Activated T-helper 1 cell treated with anti-CD3 and anti-CD28 coated beads, Interleukin-12 subunit alpha, Interleukin-12 subunit beta, Interleukin-2, Interleukin-4 antibody, amounts not matched to agents 30 ng/mL and 10 ng/mL and 1 ng/mL, durations not matched to agents 14 hours and 24 hours and 36 hours (primary cell): ENCODE measurements at regions not wholly inside any gene's neighbourhood (a gene's known extent, or its start where the extent isn't known, plus 50 kb on each side); places are given as distances from the start of the nearest gene placed in this dataset.
"Not testable (repeated sequence)": the region's sequence is repeated elsewhere in the genome, so short reads cannot be mapped to it uniquely, and the experiment has no call there.

Experiments
- DNase-seq: peaks from one replicate; pipeline ENCODE4 v3.0.0; 2021; ENCODE audit warnings: low spot score
- H3K27ac Mint-ChIP-seq: one replicate; pipeline ENCODE4 v1.8.0; 2021; ENCODE audit warnings: mild to moderate bottlenecking, mixed read lengths
- H3K27me3 Mint-ChIP-seq: one replicate; pipeline ENCODE4 v1.8.0; 2022; ENCODE audit warnings: mild to moderate bottlenecking, moderate library complexity, mixed read lengths; ENCODE audit not compliant: insufficient read depth
- H3K36me3 Mint-ChIP-seq: one replicate; pipeline ENCODE4 v1.8.0; 2021; ENCODE audit warnings: low read depth, mixed read lengths
- H3K4me1 Mint-ChIP-seq: one replicate; pipeline ENCODE4 v1.8.0; 2021; ENCODE audit warnings: low read depth, mixed read lengths
- H3K4me3 Mint-ChIP-seq: one replicate; pipeline ENCODE4 v1.8.0; 2021; ENCODE audit warnings: mild to moderate bottlenecking, moderate library complexity, mixed read lengths
- H3K9me3 Mint-ChIP-seq: one replicate; pipeline ENCODE4 v1.8.0; 2021; ENCODE audit warnings: mixed read lengths
- intact Hi-C: fragments of 100-400 bp; cut with micrococcal nuclease; formaldehyde crosslinking; loops from one replicate; pipeline ENCODE4 v1.15.1; 2024

DNA sequence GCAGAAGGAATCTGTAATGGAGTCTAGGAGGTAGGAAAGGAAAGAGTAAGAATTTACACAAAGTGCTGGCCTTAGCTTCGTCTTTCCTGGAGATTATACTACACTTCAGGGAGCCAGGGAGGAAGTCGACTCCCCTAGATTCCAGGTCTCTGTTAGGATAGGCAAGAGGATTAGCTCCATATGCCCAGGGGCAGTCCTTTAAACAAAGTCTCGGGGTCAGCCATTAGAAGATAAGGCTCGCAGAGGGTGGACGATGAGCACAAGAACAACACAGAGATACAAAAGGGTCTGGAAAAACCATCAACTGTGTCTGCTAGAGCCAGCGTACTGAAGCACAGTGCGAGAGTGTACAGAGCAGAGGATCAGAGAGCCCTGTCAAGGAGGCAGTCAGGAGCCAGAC is 344.7 kb upstream of the TNC start:
- intact Hi-C loops, result no loop called here
- Mint-ChIP-seq H3K27me3 (peaks cover 3% of the 10 kb centered on the region), H3K27ac (no peak overlapping the region), H3K9me3 (no peaks in the 10 kb centered on the region), H3K36me3 (no peaks in the 10 kb centered on the region), H3K4me1 (no peaks in the 10 kb centered on the region), H3K4me3 (no peak overlapping the region)
- no peak for DNase-seq

DNA sequence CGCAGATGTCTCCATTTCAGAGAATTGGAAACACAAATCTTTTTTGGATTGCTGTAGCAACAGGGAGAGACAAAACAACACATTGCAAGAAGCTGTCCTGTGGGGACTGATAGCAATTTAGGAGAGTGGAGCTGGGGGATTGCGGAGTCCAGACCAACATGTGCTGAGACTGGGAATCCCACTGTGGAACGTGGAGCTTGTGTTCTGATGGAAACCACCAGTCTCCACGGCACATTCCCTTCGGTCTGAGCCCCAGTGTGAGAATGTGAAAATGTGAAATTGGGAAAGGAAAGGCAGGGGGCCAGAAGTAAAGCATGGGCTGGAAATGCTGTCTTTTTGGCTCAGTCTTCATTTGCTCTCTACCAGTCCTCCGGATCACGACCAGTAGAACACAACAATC is 348.8 kb upstream of the TNC start:
- intact Hi-C loops, result no loop called here
- Mint-ChIP-seq H3K27me3 (peaks cover 5% of the 10 kb centered on the region), H3K4me3 (no peak overlapping the region)

DNA sequence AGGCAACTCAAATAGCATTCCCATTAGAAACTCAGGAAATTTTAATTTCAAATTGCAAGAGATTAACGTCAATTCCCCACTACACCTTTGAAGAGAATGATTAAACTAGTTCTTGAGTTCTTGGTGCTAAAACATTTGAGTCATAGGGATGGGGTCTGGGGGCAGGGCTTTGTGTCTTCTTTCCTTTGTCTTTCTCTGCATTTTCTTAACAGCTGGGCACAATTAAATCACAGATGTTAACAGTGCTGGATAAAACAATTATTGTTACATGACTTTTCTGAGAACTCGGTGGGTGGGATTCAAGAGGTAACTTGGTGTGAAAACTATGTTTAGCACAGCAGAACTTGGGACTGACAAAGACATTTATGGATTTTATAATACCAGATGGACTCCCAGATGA is 351.9 kb upstream of the TNC start:
- no peak for DNase-seq
- Mint-ChIP-seq H3K9me3 (no peaks in the 10 kb centered on the region), H3K27me3 (peaks cover 5% of the 10 kb centered on the region), H3K36me3 (no peaks in the 10 kb centered on the region), H3K4me1 (no peaks in the 10 kb centered on the region), H3K4me3 (no peak overlapping the region), H3K27ac (no peak overlapping the region)
- intact Hi-C loops, result no loop called here

More for the DNA sequence above, 348.8 kb upstream of the TNC start:
- Mint-ChIP-seq H3K4me1 (no peaks in the 10 kb centered on the region), H3K36me3 (no peaks in the 10 kb centered on the region), H3K9me3 (no peaks in the 10 kb centered on the region), H3K27ac (no peak overlapping the region)
- DNase-seq, result no peak

DNA sequence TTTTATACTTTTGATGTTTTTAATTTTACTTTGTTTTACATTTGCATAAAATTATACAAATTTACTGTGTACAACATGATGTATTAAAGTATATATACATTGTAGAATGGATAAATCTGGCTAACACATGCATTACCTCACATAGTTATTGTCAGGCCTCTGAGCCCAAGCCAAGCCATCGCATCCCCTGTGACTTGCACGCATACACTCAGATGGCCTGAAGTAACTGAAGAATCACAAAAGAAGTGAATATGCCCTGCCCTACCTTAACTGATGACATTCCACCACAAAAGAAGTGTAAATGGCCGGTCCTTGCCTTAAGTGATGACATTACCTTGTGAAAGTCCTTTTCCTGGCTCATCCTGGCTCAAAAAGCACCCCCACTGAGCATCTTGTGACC is 355.1 kb upstream of the TNC start:
- intact Hi-C loops, H3K4me3 Mint-ChIP-seq, H3K36me3 Mint-ChIP-seq, H3K27me3 Mint-ChIP-seq, H3K27ac Mint-ChIP-seq, H3K9me3 Mint-ChIP-seq, DNase-seq, H3K4me1 Mint-ChIP-seq: not testable (repeated sequence)

DNA sequence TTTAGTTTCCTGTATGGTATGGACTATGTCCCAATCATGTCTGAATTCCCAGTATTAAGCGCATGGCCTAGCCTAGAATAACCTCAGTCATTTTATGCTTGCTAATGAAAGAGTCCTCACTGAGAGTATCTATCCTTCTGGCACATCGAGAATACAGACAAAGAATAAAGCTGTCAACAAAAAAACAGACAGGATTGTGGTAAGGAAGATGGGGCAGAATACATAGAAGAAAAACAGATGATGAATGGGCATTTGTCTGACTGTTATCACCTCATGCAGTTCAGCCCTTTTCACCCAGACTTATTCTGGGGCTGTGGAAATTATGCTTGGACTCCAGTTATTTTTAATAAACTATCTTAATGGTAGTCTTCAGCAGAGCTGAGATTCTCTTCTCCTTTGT is 363.8 kb upstream of the TNC start:
- H3K27ac Mint-ChIP-seq, result no peak overlapping the region
- no peak overlapping the region for H3K4me3 Mint-ChIP-seq

DNA sequence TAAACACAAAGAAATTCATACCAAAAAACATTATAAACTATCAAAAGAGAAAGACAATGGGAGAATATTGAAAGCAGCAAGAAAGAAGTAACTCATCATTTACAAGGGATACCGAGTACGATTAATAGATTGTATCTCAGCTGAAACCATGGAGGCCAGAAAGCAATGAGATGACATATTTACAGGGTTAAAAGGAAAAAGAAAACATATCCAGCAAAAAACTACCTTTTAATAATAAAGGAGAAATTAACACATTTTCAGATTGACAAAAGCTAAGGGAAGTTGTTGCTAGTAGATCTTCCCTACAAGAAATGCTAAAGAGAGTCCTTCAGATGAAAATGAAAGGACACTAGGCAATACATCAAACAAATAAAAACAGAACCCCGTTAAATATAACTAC is 364.8 kb upstream of the TNC start:
- no peak for DNase-seq
- H3K36me3 Mint-ChIP-seq, result no peaks in the 10 kb centered on the region
- H3K4me3 Mint-ChIP-seq, result no peak overlapping the region
- H3K27ac Mint-ChIP-seq, result no peak overlapping the region
- no peaks in the 10 kb centered on the region for H3K27me3 Mint-ChIP-seq
- intact Hi-C loops, result no loop called here
- no peaks in the 10 kb centered on the region for H3K9me3 Mint-ChIP-seq
- no peaks in the 10 kb centered on the region for H3K4me1 Mint-ChIP-seq

More for the DNA sequence above, 363.8 kb upstream of the TNC start:
- DNase-seq, result no peak
- Mint-ChIP-seq H3K9me3 (no peaks in the 10 kb centered on the region), H3K36me3 (no peaks in the 10 kb centered on the region), H3K27me3 (no peaks in the 10 kb centered on the region), H3K4me1 (no peaks in the 10 kb centered on the region)
- intact Hi-C loops, result no loop called here

DNA sequence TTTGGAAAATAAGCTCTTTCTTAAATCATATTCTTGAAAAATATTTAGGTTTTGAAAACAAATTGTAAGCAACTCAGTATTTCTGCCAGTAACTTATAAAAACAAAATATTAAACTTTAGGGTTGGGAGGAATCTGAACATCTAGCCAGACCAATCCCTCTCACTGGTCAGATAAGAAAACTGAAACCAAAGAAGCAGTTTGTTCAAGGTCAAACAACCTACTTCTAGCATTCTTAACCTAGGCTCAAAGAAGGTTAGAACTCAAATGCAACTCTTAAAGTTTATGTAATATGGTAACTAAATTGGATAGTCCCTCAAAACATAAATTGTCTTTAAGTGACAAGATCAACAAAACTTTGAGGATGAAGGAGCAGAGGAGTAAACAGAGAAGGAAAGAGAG is 374.9 kb upstream of the TNC start:
- peaks cover 7% of the 10 kb centered on the region for H3K27me3 Mint-ChIP-seq
- H3K27ac Mint-ChIP-seq, result no peak overlapping the region
- intact Hi-C loops, result no loop called here
- no peaks in the 10 kb centered on the region for H3K36me3 Mint-ChIP-seq
- DNase-seq, result no peak
- H3K4me1 Mint-ChIP-seq, result no peaks in the 10 kb centered on the region
- no peak overlapping the region for H3K4me3 Mint-ChIP-seq
- H3K9me3 Mint-ChIP-seq, result no peaks in the 10 kb centered on the region

DNA sequence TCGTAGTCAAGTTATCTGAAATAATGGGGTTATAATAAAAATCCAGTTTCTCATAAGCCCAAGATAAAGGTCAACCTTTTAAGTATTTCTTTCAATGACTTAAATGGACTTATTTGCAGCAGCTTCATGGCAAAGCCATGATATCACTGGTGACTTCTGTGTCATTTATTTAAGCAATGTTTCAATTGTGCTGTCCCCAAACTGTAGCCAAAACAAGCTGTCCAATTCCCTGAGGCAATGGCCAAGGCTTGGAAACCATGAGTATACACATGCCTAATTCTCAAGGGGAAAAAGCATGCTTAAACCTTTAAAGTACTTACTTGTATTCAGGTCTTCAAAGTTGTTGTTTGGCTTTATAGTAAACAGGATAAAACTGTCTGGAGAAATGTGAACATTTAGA is 376.4 kb upstream of the TNC start:
- H3K27ac Mint-ChIP-seq, result no peak overlapping the region
- no peak overlapping the region for H3K4me3 Mint-ChIP-seq
- no peaks in the 10 kb centered on the region for H3K9me3 Mint-ChIP-seq
- H3K36me3 Mint-ChIP-seq, result no peaks in the 10 kb centered on the region
- no peak for DNase-seq
- H3K27me3 Mint-ChIP-seq, result peaks cover 7% of the 10 kb centered on the region
- H3K4me1 Mint-ChIP-seq, result no peaks in the 10 kb centered on the region
- intact Hi-C loops, result no loop called here

DNA sequence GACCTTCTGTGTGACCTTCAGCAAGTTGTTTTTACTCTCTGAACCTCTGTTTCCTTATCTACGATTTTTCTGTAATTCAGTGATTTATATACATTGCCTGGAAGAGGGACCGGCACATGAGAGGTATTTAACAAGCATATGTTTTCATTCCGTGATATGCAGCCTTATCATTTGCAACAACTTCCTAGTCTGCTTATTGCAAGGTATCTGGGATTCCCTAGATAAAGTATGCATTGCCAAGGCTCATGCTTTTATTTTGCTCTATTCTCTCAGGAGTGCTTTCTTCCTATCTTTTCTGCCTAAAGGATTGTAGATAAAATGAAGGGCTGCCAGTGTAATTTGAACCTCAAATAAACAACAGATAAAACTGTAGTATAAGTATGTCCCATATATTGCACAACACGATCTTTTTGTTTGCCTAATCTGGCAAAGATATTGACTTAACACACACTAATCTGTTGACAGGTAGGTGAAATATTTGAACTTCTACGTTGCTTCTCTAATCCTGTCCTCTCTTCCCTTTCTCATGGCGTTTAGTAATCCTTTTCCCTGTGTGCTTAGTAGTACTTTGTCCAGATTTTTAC is 377.2 kb upstream of the TNC start:
- DNase-seq, result no peak
- no peaks in the 10 kb centered on the region for H3K9me3 Mint-ChIP-seq
- no peak overlapping the region for H3K27ac Mint-ChIP-seq
- no peaks in the 10 kb centered on the region for H3K36me3 Mint-ChIP-seq
- peaks cover 7% of the 10 kb centered on the region for H3K27me3 Mint-ChIP-seq
- H3K4me3 Mint-ChIP-seq, result no peak overlapping the region
- intact Hi-C loops, result no loop called here
- H3K4me1 Mint-ChIP-seq, result no peaks in the 10 kb centered on the region

DNA sequence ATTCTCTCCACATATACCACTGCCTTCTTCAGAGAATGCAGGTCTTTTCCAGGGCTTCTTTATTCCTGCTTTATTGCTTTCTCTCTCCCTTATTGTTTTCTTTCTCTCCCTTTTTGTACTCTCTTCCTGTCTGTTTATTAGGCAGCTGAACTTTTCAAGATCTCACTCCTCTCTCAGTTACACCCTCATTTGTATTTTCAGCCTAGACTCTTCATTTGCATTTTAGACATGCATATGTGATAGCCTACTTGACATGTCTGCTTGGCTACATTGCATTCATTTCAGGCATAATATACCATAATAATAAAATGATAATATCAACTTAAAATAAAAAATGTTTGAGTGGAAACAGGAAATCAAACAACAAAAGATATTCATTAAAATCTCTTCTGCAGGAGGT is 377.9 kb upstream of the TNC start:
- no peak overlapping the region for H3K4me3 Mint-ChIP-seq
- H3K4me1 Mint-ChIP-seq, result no peaks in the 10 kb centered on the region
- no peaks in the 10 kb centered on the region for H3K36me3 Mint-ChIP-seq
- DNase-seq, result no peak
- no peaks in the 10 kb centered on the region for H3K9me3 Mint-ChIP-seq
- intact Hi-C loops, result no loop called here
- H3K27ac Mint-ChIP-seq, result no peak overlapping the region
- H3K27me3 Mint-ChIP-seq, result peaks cover 7% of the 10 kb centered on the region

DNA sequence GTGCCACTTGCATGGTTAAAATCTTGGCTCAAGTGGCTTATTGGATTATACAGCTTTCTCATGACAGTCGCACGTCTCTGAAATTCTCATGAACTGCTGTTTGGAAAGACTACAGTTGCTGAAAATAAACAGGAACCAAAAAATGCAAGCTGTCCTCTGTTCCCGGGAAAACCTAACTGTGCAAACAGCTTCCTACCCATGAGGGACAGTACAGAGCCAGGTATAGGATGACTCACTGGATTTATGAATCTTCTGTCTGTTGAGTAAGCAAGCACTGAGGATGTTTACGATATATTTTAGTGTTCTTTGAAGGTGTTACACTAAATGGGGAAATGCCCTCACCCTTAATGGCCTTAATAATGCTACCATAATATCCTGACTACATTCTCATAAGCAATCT is 380.3 kb upstream of the TNC start:
- no peaks in the 10 kb centered on the region for H3K9me3 Mint-ChIP-seq
- intact Hi-C loops, result no loop called here
- no peaks in the 10 kb centered on the region for H3K4me1 Mint-ChIP-seq
- H3K27ac Mint-ChIP-seq, result no peak overlapping the region
- no peak for DNase-seq
- no peak overlapping the region for H3K4me3 Mint-ChIP-seq
- H3K27me3 Mint-ChIP-seq, result peaks cover 5% of the 10 kb centered on the region
- no peaks in the 10 kb centered on the region for H3K36me3 Mint-ChIP-seq

DNA sequence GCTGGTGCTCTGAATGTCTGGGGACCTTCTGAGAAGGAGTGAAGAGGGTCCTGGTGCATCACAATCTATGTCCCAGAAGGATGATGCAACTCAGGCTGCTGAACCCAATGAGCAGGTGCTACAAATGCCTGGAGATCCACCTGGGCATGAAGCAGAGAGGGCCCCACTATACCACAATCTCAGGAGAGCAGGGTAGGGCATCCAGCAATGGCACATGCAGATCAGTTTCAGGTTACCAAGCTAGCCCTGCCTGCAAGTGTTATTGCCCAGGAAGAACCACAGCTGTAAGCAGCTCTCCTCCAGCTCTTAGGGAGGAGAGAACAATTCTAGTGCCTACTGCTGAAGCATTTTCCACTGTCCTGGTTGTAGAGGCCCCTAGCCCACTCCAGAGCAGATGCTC is 389.2 kb upstream of the TNC start:
- H3K4me1 Mint-ChIP-seq, result no peaks in the 10 kb centered on the region
- DNase-seq, result no peak
- no peak overlapping the region for H3K4me3 Mint-ChIP-seq
- H3K27ac Mint-ChIP-seq, result no peak overlapping the region
- no peaks in the 10 kb centered on the region for H3K36me3 Mint-ChIP-seq
- H3K27me3 Mint-ChIP-seq, result peaks cover 2% of the 10 kb centered on the region
- no peaks in the 10 kb centered on the region for H3K9me3 Mint-ChIP-seq
- intact Hi-C loops, result no loop called here

DNA sequence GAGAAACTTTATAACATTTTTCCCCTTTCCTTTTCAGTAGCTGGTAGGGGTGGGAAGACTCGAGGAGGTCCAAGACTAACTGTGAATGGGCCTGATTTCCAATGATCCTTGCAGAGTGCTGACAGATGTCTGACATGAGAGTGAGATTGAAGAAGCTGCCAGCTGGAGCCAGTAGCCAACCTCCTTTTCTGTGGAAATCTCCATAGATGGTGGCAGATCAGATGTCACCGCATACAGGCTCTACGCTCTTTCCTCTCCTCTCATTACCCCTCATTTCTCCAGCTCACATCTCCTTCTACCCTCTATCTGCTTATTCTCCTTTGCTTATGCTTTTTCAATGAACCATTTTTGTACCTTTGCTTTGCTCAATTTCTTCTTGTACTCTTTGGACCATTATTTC is 395.2 kb upstream of the TNC start:
- Mint-ChIP-seq H3K27me3 (no peaks in the 10 kb centered on the region), H3K4me1 (no peaks in the 10 kb centered on the region), H3K9me3 (no peaks in the 10 kb centered on the region), H3K4me3 (no peak overlapping the region), H3K36me3 (no peaks in the 10 kb centered on the region), H3K27ac (no peak overlapping the region)
- intact Hi-C loops, result no loop called here
- DNase-seq, result no peak

DNA sequence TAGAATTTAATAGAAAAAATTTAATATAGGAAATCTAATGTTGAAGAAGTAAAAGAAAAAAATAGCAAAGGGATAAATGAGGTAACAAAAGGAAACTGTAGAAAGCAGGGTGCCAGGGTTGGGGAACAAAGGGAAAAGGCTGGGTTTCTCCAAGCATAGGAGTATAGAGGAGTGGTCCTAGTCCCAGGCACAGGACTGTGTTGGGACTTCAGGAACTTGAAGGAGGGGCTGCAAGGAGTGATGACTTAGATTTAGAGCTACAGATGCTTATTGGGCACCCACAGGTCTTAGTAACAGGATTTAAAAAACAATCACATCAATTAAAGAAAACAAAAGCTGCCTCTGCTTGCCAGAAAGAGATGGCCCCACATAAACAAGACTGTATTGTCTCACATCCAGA is 396.5 kb upstream of the TNC start:
- Mint-ChIP-seq H3K27me3 (peaks cover 3% of the 10 kb centered on the region), H3K9me3 (no peaks in the 10 kb centered on the region), H3K27ac (no peak overlapping the region), H3K36me3 (no peaks in the 10 kb centered on the region), H3K4me3 (no peak overlapping the region), H3K4me1 (no peaks in the 10 kb centered on the region)
- no peak for DNase-seq
- intact Hi-C loops, result no loop called here
